HG03520 (cell line): ENCODE measurements at regions not wholly inside any gene's neighbourhood (a gene's known extent, or its start where the extent isn't known, plus 50 kb on each side); places are given as distances from the start of the nearest gene placed in this dataset.

ENCODE experiments used
- ATAC-seq: cut with Tn5 transposase; IDR thresholded peaks from one replicate; pipeline ENCODE4 v1.9.1; 2021; ENCODE audit warnings: mild to moderate bottlenecking, moderate library complexity; ENCODE audit not compliant: unreplicated experiment

DNA sequence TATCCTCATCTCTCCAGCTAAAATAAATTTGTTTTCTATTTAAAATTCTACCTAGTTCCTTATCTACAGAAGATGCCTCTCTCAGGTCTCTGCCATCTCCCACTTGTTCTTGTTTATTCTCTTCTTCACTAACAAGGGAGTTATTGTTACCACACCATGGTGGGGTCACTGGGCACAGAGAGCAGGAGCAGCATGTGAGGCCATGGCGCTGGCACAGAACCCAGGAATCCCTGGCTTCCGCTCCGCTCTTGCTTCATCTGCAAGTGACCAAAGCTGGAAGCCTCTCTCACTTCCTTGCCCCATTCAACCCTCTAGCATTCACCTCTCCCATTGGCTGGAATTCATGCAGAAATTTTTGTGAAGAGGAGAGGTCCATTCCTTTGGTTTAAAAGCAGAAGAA lies 190.7 kb upstream of the NCAM1 start:
- no peak for ATAC-seq

DNA sequence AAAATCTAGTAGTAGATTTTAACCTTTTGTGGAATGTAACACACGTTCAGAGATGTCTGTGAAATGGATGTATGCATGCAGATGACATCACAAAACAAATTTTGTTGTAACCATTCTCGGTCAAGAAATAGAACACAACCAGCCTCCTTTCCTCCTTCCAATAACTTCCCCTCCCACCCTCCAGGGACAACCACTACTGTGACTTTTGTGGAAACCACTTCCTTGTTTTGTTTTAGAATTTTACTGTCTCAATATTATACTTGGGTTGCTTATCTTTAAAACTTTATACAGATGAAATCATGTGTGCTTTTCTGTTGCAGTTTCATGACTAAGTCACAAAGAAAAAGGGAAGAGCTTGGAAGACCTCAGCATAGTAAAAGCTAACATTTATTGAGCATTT lies 189.4 kb upstream of the NCAM1 start:
- ATAC-seq: no peak

DNA sequence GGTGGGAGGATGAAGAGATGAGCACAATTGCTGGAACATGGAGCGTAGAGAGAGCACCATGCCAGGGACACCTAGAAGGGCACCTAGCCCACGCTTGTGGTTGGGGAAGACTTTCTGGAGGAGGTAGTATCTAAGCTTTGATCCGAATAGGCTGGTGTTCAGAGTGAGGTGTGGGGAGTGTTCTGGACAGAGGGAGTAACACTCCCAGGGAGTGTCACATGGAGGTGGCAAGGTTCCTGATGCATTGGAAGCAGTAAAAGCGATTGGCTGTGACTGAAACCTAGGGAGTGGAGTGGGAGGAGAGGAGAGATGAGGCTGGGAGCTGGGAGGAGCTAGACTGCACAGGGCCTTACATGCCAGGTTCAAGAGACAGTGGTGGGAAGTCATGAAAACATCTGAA lies 188.0 kb upstream of the NCAM1 start:
- ATAC-seq: no peak

DNA sequence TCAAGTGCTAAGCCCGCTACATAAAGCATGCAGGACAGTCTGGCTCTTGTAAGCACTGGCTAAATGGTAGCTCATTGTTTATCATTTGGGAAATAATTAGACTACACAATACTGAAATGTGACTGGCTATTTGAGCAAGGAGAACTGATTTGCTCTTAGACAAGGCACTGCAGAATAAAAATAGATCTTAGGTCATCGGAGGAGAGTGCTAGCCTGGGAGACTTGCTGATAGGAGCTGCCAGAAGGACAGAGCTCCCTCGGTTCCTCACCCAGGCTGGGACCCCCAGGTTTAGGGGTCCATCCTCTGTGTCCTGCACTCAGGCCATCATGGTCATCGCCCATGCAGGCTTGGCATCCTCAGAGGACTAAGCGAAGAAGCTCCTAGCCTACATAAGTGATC lies 184.4 kb upstream of the NCAM1 start:
- ATAC-seq: no peak

DNA sequence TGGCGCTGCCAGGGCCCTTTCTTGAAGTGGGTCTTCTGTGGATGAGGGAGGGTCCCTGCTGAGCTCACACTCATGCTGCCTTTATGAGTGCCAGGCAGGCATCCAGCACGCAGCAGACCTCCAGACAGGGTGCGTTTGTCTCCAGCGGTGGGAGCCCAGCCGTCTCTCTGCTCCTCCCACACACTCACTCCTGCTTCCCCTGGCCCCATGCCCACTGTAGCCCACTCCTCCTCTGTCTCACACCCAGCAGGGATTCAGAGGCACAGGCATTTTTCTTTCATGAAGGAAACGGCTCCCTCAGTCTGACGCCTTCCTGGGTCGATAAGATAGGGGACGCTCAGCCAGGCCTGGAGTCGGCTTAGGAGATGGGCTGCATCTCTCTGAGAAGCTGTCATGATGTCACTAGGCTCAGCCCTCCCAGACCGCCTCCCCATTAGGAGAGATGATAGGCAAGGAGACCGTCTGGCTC lies 183.9 kb upstream of the NCAM1 start:
- ATAC-seq: no peak

DNA sequence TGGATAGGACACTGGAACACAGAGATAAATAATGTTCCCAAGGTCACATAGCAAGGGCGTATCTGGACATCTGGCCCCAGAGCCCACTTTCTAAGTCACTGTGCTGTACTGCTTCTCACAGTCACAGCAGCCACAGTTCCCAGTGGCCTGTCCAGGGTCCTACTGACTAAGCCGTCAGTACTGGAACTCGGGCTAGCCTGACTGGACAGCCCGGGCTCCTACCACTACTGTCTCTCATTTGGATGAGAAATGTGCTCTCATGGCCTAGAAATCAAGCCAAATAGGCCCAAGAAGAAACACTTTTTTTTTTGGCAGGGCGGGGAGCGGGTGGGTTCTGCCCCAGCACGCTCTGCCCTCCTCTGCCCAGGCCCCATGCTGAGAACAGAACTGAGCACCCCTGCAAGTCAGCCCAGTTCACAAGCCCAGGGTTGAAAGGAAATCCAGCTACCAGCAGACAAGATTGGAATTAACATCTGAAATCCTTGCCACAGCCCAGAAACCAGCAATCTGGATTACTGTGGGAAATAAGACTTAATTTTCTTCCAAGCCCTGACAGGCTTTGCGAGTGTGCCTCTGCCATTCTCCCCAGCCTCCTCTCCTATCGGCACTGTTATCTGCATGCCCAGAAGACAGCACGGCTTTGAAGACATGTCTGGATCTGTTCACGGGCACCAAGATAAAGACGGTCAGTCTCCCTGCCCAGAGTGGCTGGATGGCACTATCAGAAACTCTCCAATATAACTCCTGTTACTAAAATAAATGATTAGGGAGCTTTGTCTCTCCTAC lies 182.9 kb upstream of the NCAM1 start:
- no peak for ATAC-seq

DNA sequence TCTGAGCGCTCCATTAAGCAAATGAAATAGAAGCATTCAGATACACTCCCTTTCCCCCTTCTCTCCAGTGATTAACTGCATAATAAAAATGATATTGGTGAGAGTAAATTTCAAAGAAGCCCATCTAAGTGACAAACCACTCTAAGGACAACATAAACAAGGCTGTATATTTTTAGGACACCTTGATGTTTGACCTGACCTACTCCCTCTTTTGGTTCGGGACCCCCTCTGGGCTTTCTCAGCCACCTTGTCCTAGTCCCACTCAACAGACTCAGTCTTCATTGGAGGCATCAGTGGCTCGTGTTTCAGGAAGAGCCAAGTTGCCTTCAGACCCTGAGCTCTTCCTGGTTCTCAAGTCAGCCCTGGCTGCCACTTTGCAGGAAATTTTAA lies 182.3 kb upstream of the NCAM1 start:
- ATAC-seq: no peak

DNA sequence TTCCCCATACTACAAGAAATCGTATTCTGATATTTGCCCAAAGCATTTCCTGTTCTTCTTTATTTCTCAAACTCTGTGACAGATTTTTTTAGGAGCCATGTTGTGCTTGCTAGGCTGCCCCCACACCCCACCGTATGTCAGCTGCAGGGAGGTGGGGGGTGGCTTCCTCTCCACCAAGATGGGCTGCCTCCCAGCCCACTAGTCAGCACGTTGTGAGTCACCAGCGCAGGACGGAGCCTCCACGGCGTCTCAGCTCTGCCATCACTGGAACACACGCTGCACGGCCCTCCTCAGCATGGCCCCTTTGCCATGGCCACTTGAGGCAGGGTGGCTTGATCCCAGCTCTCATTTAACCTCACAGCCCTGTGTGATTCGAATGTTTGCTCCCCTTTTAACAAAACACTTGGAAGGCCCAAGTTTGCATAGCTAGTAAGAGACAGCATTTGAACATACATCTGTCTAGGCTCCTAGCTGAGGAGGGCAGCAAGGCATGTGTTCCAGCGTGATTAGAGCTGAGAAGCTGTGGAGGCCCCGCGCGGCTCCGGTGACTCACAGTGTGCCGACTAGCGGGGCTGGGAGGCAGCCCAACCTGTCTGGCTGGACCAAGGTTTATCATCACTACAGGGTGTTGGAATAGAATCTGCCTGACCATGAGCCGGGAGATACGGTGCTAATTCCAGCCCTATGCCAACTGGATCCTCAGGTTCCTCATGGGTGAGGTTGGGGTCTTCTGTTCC lies 180.7 kb upstream of the NCAM1 start:
- no peak for ATAC-seq

DNA sequence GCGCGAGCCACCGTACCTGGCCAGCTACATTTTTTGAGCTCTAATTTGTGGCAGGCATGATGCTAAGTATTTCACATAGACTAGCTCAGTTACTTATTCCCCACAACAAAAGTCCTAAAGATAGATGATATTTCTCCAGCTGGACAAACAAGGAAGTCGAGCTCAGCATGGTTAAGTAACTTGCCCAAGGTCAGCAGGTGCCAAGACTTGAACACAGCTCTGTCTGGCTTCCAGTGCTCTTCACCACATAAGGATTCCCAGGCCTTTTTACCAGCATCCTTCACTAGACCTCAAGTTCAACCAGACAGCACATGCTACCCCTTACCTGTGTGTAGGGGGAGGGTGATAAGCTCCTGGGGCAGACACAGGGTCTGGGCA lies 177.3 kb upstream of the NCAM1 start:
- no peak for ATAC-seq

DNA sequence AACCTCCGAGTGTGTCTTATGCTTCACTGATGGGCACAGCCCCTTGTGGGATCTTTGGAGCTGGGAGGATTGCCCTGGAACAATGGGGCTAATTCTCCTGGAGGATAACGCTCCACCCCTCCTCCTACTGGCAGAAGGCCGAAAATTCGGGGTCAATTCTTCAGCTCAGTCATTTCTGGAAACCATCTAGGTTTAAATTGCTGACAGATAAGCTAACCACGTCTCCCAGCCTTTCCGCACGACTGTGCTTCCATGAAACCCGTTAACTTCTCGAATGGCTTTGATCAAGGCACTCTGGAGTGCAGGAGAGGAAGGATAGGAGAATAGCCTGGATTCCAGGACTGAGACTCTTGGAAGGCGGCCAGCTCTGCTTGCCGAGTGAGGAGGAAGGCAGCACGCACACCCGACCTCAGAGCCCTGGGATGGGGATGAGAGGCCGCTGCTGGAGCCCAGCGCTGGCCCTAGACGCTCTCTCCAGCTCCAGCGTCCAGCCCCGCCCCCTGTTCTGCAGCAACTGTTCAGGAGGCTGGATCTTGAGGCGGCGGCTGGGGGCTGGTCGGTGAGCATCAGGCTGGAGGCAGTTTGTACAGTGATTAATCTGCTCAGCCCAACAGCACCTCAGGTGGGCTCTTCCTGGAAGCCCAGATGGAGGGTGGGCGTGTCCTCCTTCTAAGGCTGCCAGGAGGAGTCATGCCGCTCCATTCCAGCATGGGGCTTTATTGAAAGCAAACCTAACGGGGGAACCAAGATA lies 176.7 kb upstream of the NCAM1 start:
- no peak for ATAC-seq

DNA sequence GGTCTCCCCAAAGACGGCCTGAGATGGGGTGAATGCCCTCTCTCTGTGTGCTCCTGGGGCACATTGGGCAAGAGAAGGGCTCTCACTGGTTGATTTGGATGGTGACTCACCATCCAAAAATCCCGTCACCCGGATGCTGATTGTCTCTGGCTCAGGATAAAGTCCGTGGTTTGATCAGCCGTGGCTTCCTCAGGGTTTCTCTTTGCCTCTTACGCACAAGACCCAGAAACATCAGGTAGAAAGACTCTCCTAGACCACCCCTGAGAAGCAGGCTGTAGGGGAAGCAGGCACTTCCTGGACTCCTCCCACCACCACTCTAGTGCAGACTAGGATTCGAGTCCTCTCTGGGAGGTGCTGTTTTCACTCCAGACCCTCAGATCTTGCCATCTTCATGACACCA lies 176.1 kb upstream of the NCAM1 start:
- ATAC-seq: no peak

DNA sequence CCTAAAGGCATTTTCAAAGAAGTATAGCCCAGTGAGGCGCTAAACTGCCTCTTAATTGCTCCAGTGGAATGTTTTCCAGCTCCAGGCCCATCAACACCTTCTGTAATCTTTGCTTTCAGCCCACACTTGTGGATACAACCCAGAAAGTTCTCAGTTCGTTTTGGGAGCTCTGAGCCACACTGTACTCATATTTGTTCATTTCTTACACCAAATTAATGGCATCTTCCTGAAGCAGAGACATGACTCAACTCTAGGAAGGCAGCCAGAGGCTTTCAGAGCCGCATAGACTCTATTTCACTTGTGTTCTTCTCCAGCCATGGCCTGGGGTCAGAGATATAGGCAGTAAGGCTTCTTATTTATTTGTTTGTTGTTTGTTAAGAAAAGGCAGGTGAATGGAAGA lies 175.5 kb upstream of the NCAM1 start:
- no peak for ATAC-seq

DNA sequence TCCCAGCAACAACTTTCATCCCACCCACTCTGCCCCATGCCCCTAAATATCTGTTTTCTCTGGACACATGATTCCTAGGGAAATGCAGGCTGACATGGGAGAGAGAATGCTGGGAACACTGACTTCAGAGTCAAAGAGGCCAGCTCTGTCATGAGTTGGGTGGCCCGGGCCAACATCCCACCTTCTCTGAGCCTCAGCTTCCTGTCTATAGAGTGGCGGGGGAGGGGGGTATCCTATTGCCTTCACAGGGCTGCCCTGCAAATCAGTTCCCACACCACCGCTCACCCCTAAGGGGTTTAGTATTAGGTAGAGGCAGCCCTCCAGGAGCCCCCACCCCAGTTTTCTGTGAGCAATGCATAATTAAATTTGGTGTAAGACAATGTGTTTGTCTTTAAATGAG lies 175.0 kb upstream of the NCAM1 start:
- ATAC-seq: no peak

DNA sequence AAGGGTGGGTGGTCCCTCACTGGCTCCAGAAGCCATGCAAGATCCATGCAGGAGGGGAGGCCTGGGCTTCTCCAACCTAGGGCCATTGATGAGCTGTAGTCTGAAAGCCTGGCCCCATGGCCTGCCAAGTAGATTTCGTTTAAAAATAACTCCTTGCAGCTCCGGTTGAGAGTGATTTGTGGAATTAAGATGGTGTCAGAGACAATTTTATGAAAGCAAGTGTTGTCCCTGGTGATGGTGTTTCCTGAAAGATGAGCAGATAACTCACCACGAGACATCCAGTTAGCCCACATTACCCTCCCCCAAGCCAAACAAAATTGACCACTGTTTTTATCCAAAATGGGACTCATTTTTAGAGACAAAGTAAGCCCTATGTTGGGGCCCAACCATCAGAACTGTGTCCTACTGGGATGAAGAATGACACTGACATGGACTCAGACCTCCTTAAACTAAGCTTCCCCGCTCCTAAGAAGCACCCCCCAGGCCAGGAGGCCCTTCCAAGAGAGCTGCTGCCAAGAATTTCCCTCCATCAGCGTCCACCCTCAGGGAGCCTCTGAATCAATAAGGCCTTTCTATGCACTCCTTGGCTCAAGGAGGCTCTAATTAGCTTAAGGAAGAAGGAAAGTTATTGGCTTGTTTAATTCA lies 174.2 kb upstream of the NCAM1 start:
- ATAC-seq: no peak

DNA sequence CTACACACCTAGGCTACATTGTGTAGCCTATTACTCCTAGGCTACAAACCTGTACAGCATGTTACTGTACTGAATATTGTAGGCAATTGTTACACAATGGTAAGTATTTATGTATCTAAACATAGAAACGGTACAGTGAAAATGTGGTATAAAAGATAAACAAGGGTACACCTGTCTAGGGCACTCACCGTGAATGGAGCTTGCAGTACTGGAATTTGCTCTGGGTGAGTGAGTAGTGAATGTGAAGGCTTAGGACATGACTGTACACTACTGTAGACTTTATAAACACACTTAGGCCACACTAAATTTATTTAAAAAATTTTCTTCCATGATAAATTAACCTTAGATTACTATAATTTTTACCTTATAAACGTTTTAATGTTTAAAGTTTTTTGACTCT lies 171.7 kb upstream of the NCAM1 start:
- ATAC-seq: no peak

DNA sequence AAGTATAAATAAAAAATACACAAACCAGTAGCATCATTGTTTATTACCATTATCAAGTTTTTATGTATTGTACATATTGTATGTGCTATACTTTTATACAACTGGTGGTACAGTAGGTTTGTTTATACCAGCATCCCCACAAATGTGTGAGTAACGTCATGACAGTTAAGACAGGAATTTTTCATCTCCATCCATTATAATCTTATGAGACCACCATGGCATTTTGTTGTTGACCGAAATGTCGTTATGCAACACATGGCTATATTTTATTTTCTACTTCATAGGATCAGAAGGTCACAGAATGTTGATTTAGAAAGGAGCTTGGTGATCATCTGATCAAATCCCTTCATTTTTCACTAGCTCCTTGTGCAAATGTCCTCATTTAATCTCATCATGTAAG lies 170.9 kb upstream of the NCAM1 start:
- no peak for ATAC-seq

DNA sequence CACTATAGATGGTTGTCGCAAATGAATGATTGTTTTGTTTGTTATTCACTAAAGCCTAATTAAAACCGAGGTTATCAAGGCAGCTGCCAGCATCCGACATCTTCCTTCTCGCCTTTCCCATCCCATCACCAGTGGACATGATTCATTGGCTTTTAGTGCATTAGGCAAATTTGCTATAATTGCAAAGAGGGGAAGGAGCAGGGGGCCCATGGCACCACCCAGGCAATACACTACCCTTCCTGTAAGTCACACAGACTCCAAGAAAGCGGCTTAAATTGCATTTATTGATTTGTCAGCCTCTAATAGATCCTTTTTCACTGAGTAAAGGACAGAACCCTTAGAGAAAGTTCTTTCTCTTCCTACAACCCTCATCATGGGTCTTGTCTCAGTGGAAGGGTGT lies 169.2 kb upstream of the NCAM1 start:
- no peak for ATAC-seq

DNA sequence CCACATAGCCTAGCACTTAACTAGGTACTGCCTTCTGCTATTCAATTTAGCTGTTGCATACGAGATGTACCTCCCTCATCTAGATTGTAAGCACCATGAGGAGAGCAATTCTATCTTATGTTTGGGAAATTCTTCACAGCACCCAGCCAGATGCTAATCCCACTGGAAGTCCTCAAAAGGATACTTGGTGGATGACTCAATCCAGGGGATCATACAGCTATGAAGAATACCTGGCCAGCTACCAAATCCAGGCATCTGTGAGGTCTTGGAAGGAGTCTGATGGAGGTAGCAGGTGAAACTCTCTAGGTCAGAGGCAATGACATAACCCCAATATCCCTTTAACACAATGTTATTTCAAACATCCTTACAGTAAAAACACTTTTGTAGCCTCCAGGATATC lies 167.8 kb upstream of the NCAM1 start:
- no peak for ATAC-seq

DNA sequence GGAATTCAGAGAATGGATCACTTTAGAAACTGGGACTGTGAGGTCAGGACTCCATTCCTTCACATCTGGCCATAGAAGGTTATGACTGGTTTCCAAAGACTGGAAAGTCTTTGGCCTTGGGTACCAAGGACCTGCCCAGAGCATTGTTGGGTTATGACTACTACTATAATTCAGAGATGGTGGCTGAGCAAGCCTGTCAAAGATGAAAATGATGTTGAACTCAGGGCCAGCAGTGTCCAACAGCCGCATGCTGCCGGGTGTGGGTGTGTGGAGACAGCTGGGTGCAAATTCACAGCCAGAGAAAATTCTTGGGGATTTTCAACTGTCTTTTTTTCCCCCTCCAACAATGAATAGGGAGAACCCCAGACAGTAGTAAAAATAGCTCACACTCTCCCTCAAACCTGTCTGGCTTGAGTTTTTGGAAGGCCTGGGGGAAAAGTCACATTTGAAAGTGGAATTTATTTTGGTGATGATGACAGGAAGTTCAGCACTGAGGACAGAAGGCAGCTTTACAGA lies 166.8 kb upstream of the NCAM1 start:
- no peak for ATAC-seq

DNA sequence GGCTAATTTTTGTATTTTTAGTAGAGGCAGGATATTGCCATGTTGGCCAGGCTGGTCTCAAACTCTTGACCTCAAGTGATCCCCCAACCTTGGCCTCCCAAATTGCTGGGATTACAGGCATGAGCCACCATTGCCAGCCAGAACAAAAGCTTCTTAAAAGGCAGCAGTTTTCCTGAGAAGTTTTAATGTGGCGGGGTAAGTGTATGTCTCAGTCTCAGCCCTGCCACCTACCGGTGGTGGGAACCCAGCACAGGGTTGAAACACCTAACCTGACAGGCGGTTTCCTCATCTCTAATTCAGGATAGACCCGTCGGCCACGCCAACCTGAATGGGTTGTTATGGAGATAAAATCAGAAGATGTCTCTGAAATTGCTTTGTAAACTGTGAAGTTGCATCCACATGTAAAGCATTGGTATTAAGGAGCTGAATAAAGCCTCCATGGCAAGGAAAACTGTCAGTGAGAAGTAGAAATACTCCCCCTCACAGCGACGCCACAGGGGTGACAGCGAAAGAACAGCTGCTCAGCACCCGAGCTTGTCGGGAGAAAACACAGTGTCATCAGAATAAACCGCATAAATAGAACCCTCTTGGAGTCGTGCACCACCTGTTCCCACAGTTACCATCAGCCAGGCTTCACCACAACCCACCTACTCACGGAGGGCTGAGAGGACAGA lies 165.9 kb upstream of the NCAM1 start:
- ATAC-seq: no peak
